CD1c-positive myeloid dendritic cell (primary cell): ENCODE measurements at regions not wholly inside any gene's neighbourhood (a gene's known extent, or its start where the extent isn't known, plus 50 kb on each side); places are given as distances from the start of the nearest gene placed in this dataset.

ENCODE experiments used
- DNase-seq: peaks from one replicate; pipeline ENCODE4 v3.0.0-alpha.2; 2016; ENCODE audit errors: extremely low spot score

GRCh38 chr12:83827193-83827592 is 1085.4 kb downstream of the SLC6A15 start:
- DNase-seq: no peak

DNA sequence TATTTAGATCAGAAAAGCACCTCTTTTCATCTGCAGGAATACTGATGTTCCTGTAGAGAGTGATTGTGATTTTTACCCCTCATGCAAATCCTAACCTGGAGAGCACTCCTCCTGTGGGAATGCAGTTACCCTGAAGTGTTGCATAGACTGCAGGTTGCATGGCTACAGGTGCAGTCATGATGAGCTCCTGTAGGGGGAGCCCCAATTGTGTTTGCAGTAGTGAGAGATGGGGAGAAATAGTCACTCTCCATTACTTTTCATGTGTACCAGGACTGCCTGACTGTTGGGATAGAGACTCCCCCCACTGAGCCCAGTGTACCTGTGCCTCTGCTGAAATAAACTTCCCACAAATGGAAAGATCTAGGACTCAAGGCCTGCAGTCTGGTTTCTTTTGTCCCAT is 1086.5 kb downstream of the SLC6A15 start:
- DNase-seq: peak; percentile 13

- DNase-seq: peak; percentile 26
Measured at GRCh38 chr12:83823386-83824045, 1089.1 kb downstream of the SLC6A15 start.

DNA sequence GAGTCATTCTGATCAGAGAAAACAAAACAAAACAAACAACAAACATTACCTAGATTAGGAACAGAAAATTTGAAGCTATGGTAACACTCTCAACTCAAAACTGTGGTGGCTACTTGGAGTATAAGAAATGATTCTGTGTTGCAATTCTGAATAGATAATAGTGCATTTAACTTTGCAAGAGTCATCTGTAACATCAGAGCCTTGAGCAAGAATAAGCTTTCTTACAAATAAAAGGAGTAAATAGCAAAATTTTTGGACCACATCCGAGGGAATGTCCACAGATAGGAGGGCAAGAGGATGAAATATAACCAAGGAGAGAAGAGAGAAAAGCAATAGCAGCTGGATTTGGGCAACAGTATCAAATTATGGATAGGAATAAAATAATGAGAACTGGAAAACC is 1090.6 kb downstream of the SLC6A15 start:
- no peak for DNase-seq

GRCh38 chr12:83818881-83819280 is 1093.7 kb downstream of the SLC6A15 start:
- DNase-seq: no peak

GRCh38 chr12:83817730-83818129 is 1094.9 kb downstream of the SLC6A15 start:
- DNase-seq: no peak

- no peak for DNase-seq
Measured at GRCh38 chr12:83808591-83808990, 1104.0 kb downstream of the SLC6A15 start.

DNA sequence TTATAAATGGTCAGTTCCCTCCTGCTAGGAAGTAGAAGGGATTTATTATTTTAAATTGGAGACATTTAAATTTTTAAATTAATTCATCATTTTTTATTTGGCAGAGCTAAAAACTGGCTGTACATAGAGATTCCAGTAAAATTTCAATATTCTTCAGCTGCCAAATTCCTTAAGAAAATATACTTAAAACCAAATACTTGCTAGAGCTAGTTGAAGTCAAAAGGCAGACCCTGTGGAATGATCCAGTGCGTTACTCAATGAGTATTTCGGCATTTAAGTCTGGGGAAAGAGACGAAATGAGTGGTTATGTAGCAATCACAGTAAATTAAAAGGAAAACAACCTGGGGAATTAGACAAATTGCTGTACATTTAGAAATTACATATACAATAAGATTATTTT is 1104.7 kb downstream of the SLC6A15 start:
- no peak for DNase-seq

DNA sequence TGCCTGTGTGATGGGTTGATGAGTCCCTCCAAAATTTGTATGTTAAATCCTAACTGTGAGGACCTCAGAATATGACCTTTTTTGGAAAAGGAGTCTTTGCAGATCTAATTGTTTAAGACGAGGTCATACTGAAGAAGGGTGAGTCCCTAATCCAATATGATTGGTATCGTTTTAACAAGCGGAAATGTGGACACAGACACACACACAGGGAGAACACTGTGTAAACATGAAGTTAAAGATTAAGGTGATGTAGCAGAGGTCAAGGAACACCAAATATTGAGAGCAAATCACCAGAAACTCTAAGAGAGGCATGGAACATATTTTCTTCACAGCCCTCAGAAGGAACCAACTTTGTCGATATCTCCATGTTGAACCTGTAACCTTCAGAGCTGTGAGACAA is 1106.7 kb downstream of the SLC6A15 start:
- DNase-seq: no peak

GRCh38 chr12:83805156-83805772 is 1107.3 kb downstream of the SLC6A15 start:
- no peak for DNase-seq

DNA sequence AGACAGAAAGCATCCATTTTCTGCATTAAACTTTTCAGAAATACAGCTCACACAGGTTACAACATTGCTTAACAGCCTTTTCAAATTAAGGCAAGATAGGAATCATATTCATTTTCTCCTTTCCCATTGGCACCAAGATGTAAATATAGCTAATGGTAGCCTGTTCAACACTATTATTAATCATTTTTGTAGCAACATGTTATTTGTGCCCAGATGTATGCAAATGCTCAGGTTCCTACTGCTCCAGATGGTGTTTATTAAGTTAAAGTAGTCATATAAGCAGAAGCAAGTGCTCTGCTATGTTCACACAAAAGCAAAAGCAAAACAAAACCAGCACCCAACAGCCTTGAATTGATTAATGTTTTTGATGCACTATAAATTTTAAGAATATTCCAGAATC is 1110.6 kb downstream of the SLC6A15 start:
- DNase-seq: no peak

DNA sequence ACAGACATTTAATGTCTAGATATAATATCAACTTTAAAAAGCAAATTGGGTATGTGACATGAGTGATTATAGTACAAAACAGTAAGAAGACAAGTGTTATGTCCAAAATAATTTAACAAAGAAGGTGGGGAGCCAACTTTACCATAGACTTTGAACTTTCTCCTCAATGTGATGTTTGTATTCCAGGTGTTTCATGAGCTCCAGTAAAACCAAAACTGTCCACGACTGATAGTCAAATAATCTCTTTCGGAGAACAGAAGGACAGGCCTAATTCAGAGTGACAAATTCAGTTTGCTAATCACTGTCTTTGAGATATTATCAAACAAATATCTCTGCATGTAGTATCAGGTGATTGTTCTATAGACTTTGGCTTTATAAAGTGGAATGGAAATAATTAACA is 1112.6 kb downstream of the SLC6A15 start:
- no peak for DNase-seq

- DNase-seq: no peak
Measured at GRCh38 chr12:83796531-83796930, 1109.8 kb downstream of the TMTC2 start.

DNA sequence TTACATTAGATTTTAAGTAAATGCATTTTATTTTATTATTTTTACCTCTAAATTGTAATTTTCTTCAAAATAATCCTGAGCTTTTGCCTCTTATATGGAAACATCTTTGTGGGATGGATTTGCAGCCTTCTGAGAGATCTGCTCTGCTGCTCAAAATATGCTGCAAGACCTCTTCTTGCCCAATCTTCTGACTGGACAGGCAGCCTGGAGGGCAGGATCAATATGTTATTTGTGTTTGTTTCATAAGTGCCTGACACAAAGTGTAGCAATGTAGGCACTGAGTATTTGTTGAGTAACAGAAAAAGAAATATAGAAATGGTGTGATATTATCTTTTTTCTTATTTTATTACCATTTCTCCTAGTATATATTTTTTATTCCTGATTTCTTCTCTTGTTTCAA is 1106.9 kb downstream of the TMTC2 start:
- no peak for DNase-seq

GRCh38 chr12:83784298-83784890 is 1097.7 kb downstream of the TMTC2 start:
- no peak for DNase-seq

DNA sequence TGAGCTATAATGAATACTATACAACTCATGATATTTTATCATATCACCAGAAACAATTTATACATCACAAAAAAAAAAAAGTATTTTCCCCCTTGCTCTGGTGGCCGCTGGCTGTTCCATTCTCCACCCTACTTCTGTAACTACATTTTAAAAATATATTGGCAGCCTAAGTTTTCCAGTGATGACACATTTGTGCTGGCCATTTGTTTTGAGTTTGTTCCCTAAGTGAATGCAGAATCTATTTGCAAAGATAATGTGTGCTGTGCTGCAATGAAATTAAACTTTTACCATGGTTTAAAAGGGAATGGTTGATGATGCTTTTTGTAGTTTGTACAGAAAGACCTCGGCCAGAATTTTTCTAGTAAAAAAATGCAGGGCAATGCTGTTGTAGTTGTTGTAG is 1092.8 kb downstream of the TMTC2 start:
- no peak for DNase-seq

- no peak for DNase-seq
Measured at GRCh38 chr12:83769151-83769550, 1082.4 kb downstream of the TMTC2 start.

- no peak for DNase-seq
Measured at GRCh38 chr12:83767723-83768122, 1081.0 kb downstream of the TMTC2 start.

DNA sequence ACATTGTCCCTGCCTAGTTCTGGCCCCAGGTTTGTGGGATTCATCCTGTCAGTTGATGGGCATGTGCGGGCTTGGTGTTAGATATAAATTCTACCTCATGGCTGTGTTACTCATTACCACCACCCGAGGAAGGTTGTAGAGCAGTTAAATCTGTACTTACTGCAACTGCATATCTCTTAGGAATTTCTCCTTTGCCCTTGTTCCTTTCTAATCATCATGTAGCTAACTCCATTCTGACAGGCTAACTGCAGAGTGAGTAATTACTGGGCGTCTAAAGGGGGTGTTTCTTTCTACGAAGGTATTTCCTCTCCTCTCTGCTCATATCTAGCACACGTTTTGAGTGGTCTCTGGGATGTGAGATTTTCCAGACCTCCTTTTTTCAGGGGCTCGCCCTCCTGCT is 1076.7 kb downstream of the TMTC2 start:
- DNase-seq: no peak

DNA sequence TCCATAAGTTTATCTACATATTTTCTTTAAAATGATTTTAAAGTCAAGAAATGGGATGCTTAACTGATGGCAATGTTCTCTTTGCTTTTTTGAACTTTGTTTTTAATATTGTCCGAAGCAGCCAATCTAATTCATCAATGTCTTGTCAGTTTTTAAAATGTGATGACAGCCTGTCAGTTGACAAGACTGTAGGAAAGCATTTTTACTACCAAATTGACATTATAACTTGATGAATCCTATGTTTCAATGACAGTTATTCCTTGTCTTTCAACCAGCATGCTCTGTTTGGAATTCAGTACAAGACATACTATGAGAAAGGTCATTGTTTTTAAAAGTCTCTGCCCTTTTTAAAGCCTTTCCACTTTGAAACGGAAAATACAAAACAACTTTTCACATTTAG is 1073.2 kb downstream of the TMTC2 start:
- DNase-seq: no peak

DNA sequence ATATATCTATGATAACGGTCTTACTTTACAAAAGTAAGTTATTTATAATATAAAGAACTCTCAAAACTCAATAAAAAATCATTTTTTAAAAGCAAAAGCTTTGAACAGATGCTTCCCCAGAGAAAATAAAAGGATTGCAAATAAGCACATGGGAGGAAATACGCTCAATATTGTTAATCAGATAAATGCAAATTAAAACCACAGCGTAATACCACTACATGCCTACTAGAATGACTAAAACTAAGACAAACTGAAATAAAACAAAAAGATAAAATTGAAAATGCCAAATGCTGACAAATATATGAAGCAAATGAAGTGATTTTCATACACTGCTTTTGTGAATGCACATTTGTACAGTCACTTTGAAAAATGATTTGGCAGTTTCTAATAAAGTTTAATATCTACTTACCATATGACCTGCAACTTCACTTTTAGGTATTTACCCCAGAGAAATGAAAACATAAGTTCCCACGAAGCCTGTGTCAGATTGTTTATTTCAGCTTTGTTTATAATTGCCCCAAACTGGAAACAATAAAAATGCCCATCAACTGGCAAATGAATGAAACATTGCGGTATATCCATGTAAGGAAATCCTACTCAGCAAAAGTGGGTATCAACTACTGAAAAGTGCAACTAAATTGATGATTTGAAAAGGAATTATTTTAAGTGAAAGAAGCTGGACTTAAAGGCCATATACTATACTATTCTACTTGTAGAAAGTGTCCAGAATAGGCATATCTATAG is 1072.4 kb downstream of the TMTC2 start:
- no peak for DNase-seq

DNA sequence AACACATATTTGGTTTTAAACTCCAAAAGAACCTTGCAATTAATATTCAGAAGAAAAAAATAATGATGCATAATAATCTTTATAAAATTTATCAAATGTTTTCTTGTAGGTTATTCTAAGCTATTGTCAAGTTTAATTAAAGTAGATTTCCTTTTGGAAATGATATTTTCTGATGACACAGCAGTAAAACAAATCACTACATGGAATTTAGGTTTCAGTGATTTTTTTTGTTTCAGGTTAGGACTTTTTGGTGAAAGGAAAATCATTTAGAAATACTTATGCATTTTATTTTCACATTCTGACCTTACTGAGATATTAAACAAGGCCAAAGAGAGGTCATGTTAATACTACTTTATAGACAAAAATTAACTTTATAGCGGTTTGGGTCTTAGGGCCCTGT is 1067.2 kb downstream of the TMTC2 start:
- DNase-seq: no peak

DNA sequence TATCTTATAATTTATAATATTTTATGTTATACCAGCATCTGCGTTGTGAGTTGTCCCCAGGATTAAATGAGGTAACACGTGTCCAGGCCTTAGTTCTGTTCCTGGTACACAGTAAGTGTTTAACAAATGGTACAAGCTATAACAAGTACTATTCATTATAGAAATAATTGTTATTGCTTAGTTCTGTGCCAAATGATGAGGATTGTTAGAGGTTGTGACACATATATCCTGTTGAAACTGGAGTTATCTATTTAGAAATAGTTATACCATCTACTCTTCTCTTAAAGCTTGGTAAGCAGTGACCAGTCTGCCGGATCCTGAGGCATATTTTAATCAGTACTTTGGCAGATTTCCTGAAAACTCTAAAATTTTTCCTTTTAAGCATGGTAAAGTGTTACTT is 1066.5 kb downstream of the TMTC2 start:
- no peak for DNase-seq
